H9 (cell line): ENCODE measurements at regions not wholly inside any gene's neighbourhood (a gene's known extent, or its start where the extent isn't known, plus 50 kb on each side); places are given as distances from the start of the nearest gene placed in this dataset.

Experiments
- DNase-seq: peaks from one replicate; pipeline ENCODE4 v3.0.0-alpha.2; 2017
- H2AFZ ChIP-seq: one replicate; pipeline ENCODE4 v1.6.1; 2013; ENCODE audit warnings: mild to moderate bottlenecking, low read length, control low read depth, moderate library complexity
- H2AK5ac ChIP-seq: 2 replicates; pipeline ENCODE4 v1.6.1; 2013; ENCODE audit warnings: low read length, control low read depth, mixed read lengths; ENCODE audit not compliant: insufficient read length
- H2BK120ac ChIP-seq: one replicate; pipeline ENCODE4 v1.6.1; 2013; ENCODE audit warnings: low read depth, mild to moderate bottlenecking, low read length, control low read depth, inconsistent platforms; ENCODE audit not compliant: poor library complexity, severe bottlenecking
- H2BK12ac ChIP-seq: 2 replicates; pipeline ENCODE4 v1.6.1; 2013; ENCODE audit warnings: low read length, control low read depth, mixed read lengths, low read depth; ENCODE audit not compliant: insufficient read length
- H2BK15ac ChIP-seq: 2 replicates; pipeline ENCODE4 v1.6.1; 2013; ENCODE audit warnings: low read depth, low read length, control low read depth
- H2BK20ac ChIP-seq: one replicate; pipeline ENCODE4 v1.6.1; 2013; ENCODE audit warnings: low read depth, mild to moderate bottlenecking, low read length, control low read depth, inconsistent platforms; ENCODE audit not compliant: poor library complexity, severe bottlenecking
- H2BK5ac ChIP-seq: 2 replicates; pipeline ENCODE4 v1.6.1; 2013; ENCODE audit warnings: low read length, control low read depth, mixed read lengths; ENCODE audit not compliant: insufficient read length
- H3K14ac ChIP-seq: 2 replicates; pipeline ENCODE4 v1.6.1; 2013; ENCODE audit warnings: low read length, control low read depth; ENCODE audit not compliant: insufficient read depth
- H3K18ac ChIP-seq: 2 replicates; pipeline ENCODE4 v1.6.1; 2013; ENCODE audit warnings: low read depth, mild to moderate bottlenecking, mixed read lengths, low read length, control low read depth; ENCODE audit not compliant: insufficient read length
- H3K23ac ChIP-seq: 2 replicates; pipeline ENCODE4 v1.6.1; 2013; ENCODE audit warnings: low read length, control low read depth, mixed read lengths, low read depth; ENCODE audit not compliant: insufficient read length
- H3K23me2 ChIP-seq: 2 replicates; pipeline ENCODE4 v1.6.1; 2013; ENCODE audit warnings: low read depth, mild to moderate bottlenecking, mixed read lengths, low read length, control low read depth; ENCODE audit not compliant: insufficient read length, poor library complexity, severe bottlenecking
- H3K27ac ChIP-seq: 2 replicates; pipeline ENCODE4 v1.5.1; 2013; ENCODE audit warnings: low read length, control low read depth, mixed read lengths, low read depth; ENCODE audit not compliant: insufficient read length
- H3K27me3 ChIP-seq: 2 replicates; pipeline ENCODE4 v1.6.1; 2013; ENCODE audit warnings: low read length, control low read depth, inconsistent platforms; ENCODE audit not compliant: insufficient read depth
- H3K4ac ChIP-seq: 2 replicates; pipeline ENCODE4 v1.6.1; 2013; ENCODE audit warnings: low read depth, mild to moderate bottlenecking, control low read depth, inconsistent platforms, low read length, moderate library complexity
- H3K4me1 ChIP-seq: 2 replicates; pipeline ENCODE4 v1.6.1; 2013; ENCODE audit warnings: low read length, control low read depth, inconsistent platforms; ENCODE audit not compliant: insufficient read depth
- H3K4me2 ChIP-seq: 2 replicates; pipeline ENCODE4 v1.6.1; 2013; ENCODE audit warnings: low read length, control low read depth, mixed read lengths; ENCODE audit not compliant: insufficient read length, insufficient read depth
- H3K56ac ChIP-seq: 2 replicates; pipeline ENCODE4 v1.6.1; 2013; ENCODE audit warnings: low read depth, mild to moderate bottlenecking, mixed read lengths, low read length, control low read depth; ENCODE audit not compliant: insufficient read length
- H3K79me1 ChIP-seq: 2 replicates; pipeline ENCODE4 v1.6.1; 2013; ENCODE audit warnings: low read depth, mild to moderate bottlenecking, moderate library complexity, low read length, control low read depth, inconsistent platforms; ENCODE audit not compliant: insufficient read depth, poor library complexity, severe bottlenecking
- H3K79me2 ChIP-seq: 2 replicates; pipeline ENCODE4 v1.6.1; 2013; ENCODE audit warnings: low read length, control low read depth, inconsistent platforms; ENCODE audit not compliant: insufficient read depth
- H3K9ac ChIP-seq: 2 replicates; pipeline ENCODE4 v1.6.1; 2013; ENCODE audit warnings: low read length, control low read depth, mixed read lengths; ENCODE audit not compliant: insufficient read length; ENCODE audit errors: extremely low read depth
- H3K9me3 ChIP-seq: one replicate; pipeline ENCODE4 v1.6.1; 2013; ENCODE audit warnings: low read depth, low read length, inconsistent platforms; ENCODE audit not compliant: control insufficient read depth
- H3T11ph ChIP-seq: one replicate; pipeline ENCODE4 v1.6.1; 2013; ENCODE audit warnings: mild to moderate bottlenecking, low read length, control low read depth, inconsistent platforms
- H4K20me1 ChIP-seq: one replicate; pipeline ENCODE4 v1.6.1; 2013; ENCODE audit not compliant: control insufficient read depth, insufficient read length, insufficient read depth
- H4K5ac ChIP-seq: 2 replicates; pipeline ENCODE4 v1.6.1; 2013; ENCODE audit warnings: low read depth, mild to moderate bottlenecking, mixed read lengths, low read length, control low read depth; ENCODE audit not compliant: insufficient read length
- H4K8ac ChIP-seq: replicated peaks from 2 replicates; pipeline ENCODE4 v1.6.1; 2013; ENCODE audit warnings: low read length, control low read depth, mixed read lengths, low read depth; ENCODE audit not compliant: insufficient read length
- H4K91ac ChIP-seq: 2 replicates; pipeline ENCODE4 v1.6.1; 2013; ENCODE audit warnings: low read depth, mild to moderate bottlenecking, moderate library complexity, mixed read lengths, low read length, control low read depth; ENCODE audit not compliant: insufficient read length
- H3K27ac Mint-ChIP-seq, 3 experiments: 2 replicates in 2 of 3; 3 replicates in 1 of 3; pipeline ENCODE4 v1.8.0; 2020 to 2021; ENCODE audit warnings: mixed read lengths in 3 of 3, mild to moderate bottlenecking in 1 of 3, moderate library complexity in 1 of 3
- H3K27me3 Mint-ChIP-seq: 2 replicates; pipeline ENCODE4 v1.8.0; 2021; ENCODE audit warnings: low read depth, mild to moderate bottlenecking, moderate library complexity, mixed read lengths
- H3K36me3 Mint-ChIP-seq, 3 experiments: 2 replicates in 2 of 3; 3 replicates in 1 of 3; pipeline ENCODE4 v1.8.0; 2020 to 2021; ENCODE audit warnings: low read depth in 3 of 3, mixed read lengths in 3 of 3; ENCODE audit not compliant: insufficient read depth in 1 of 3
- H3K4me1 Mint-ChIP-seq, 2 experiments: 2 replicates each; pipeline ENCODE4 v1.8.0; 2020; ENCODE audit warnings: mixed read lengths in 2 of 2
- H3K4me3 Mint-ChIP-seq, 2 experiments: 2 replicates in 1 of 2; 3 replicates in 1 of 2; pipeline ENCODE4 v1.8.0; 2020 to 2021; ENCODE audit warnings: mild to moderate bottlenecking in 2 of 2, mixed read lengths in 2 of 2, moderate library complexity in 1 of 2
- H3K9me3 Mint-ChIP-seq, 2 experiments: 2 replicates in 1 of 2; 3 replicates in 1 of 2; pipeline ENCODE4 v1.8.0; 2020; ENCODE audit warnings: mild to moderate bottlenecking in 2 of 2, mixed read lengths in 2 of 2, moderate library complexity in 1 of 2
- WGBS: extraction: QIAGEN DNeasy Blood & Tissue Kit; methylation state at CpG from one replicate; pipeline ENCODE4 v1.1.7; 2013; ENCODE audit warnings: missing lambda C conversion rate, low lambda C conversion rate, mixed read lengths; ENCODE audit not compliant: insufficient read length; ENCODE audit errors: extremely low coverage; 5-methylcytosine and 5-hydroxymethylcytosine counted together
- TF ChIP-seq, protein P1 (sequence below): fragments of 200-600 bp; sonication (generic); conservative IDR thresholded peaks from 3 replicates; pipeline ENCODE4 v1.8.0; 2021; ENCODE audit warnings: antibody characterized with exemption, mild to moderate bottlenecking

GRCh38 chr6:105469946-105470345 lies 67.1 kb upstream of the PREP start:
- WGBS = no CpG with 5 or more reads among the region's 2 CpGs
- H2BK120ac ChIP-seq = no peak overlapping the region
- H2BK20ac ChIP-seq = no peak overlapping the region
- H2AFZ ChIP-seq = no peak overlapping the region
- H3K9me3 ChIP-seq = peaks cover 11% of the 10 kb centered on the region
- H3K9me3 Mint-ChIP-seq = peaks cover 9 to 12% of the 10 kb centered on the region in 2 experiments
- H3K4me1 ChIP-seq = peaks cover 2% of the 10 kb centered on the region; the same call in 1 of the 2 replicates
- no peaks in the 10 kb centered on the region for H3K27me3 ChIP-seq
- no peak overlapping the region for H2BK5ac ChIP-seq
- peaks cover 14 to 26% of the 10 kb centered on the region in 2 experiments for H3K4me1 Mint-ChIP-seq
- no peak overlapping the region for H3K18ac ChIP-seq
- no peak for DNase-seq
- H3K23ac ChIP-seq = no peak overlapping the region
- H2AK5ac ChIP-seq = no peak overlapping the region
- no peak overlapping the region for H3K27ac Mint-ChIP-seq
- H3K56ac ChIP-seq = no peak overlapping the region
- no peaks in the 10 kb centered on the region for H4K20me1 ChIP-seq
- H3K23me2 ChIP-seq = no peaks in the 10 kb centered on the region
- H2BK12ac ChIP-seq = no peak overlapping the region
- H3K79me1 ChIP-seq = no peaks in the 10 kb centered on the region
- H3K4me2 ChIP-seq = no peak overlapping the region
- TF ChIP-seq, protein P1, sequence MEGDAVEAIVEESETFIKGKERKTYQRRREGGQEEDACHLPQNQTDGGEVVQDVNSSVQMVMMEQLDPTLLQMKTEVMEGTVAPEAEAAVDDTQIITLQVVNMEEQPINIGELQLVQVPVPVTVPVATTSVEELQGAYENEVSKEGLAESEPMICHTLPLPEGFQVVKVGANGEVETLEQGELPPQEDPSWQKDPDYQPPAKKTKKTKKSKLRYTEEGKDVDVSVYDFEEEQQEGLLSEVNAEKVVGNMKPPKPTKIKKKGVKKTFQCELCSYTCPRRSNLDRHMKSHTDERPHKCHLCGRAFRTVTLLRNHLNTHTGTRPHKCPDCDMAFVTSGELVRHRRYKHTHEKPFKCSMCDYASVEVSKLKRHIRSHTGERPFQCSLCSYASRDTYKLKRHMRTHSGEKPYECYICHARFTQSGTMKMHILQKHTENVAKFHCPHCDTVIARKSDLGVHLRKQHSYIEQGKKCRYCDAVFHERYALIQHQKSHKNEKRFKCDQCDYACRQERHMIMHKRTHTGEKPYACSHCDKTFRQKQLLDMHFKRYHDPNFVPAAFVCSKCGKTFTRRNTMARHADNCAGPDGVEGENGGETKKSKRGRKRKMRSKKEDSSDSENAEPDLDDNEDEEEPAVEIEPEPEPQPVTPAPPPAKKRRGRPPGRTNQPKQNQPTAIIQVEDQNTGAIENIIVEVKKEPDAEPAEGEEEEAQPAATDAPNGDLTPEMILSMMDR = no peak
- H3K79me2 ChIP-seq = no peaks in the 10 kb centered on the region
- H4K8ac ChIP-seq = no peak overlapping the region
- no peak overlapping the region for H3K9ac ChIP-seq
- no peak overlapping the region for H2BK15ac ChIP-seq
- no peak overlapping the region for H3K4me3 Mint-ChIP-seq
- H3T11ph ChIP-seq = no peak overlapping the region
- H4K5ac ChIP-seq = no peak overlapping the region
- H3K27me3 Mint-ChIP-seq = no peaks in the 10 kb centered on the region; the same call in 1 of the 2 replicates
- no peak overlapping the region for H3K4ac ChIP-seq
- no peak overlapping the region for H4K91ac ChIP-seq
- no peak overlapping the region for H3K27ac ChIP-seq
- H3K14ac ChIP-seq = no peak overlapping the region
- peaks cover 0 to 10% (median 8%) of the 10 kb centered on the region in 3 experiments; a peak in 4 of 7 replicates for H3K36me3 Mint-ChIP-seq
